ENCODE measurements at regions not wholly inside any gene's neighbourhood (a gene's known extent, or its start where the extent isn't known, plus 50 kb on each side); places are given as distances from the start of the nearest gene placed in this dataset.

GRCh38 chr1:114250683-114251572, 97.3 kb upstream of the SYT6 start:
- Histone ChIP-seq H3K4me1 (ENCODE audit: control insufficient read depth in 1 of 2, insufficient read depth in 2 of 2, low read depth in 1 of 2, low read length in 1 of 2) (no peaks in the 10 kb centered on the region), H3K9ac (no peak overlapping the region), H3K79me2 (ENCODE audit: insufficient read depth) (no peaks in the 10 kb centered on the region), H3K9me2 (no peaks in the 10 kb centered on the region), H2AFZ (ENCODE audit: low read depth) (no peak overlapping the region), H3K36me3 (replicated peaks in 1 of 2; ENCODE audit: control insufficient read depth in 1 of 2, insufficient read depth in 2 of 2, low read length in 1 of 2) (no peaks in the 10 kb centered on the region), H3K9me3 (no peaks in the 10 kb centered on the region), H3K4me2 (no peak overlapping the region), H3K27ac (ENCODE audit: low read depth in 2 of 2, low read length in 1 of 2) (no peak overlapping the region), H3K4me3 (ENCODE audit: low read depth in 2 of 2, low read length in 1 of 2) (no peak overlapping the region), H3F3A (replicated peaks; ENCODE audit: insufficient read depth) (no peaks in the 10 kb centered on the region), H4K20me1 (ENCODE audit: insufficient read depth) (no peaks in the 10 kb centered on the region), H3K27me3 (ENCODE audit: insufficient read depth) (no peaks in the 10 kb centered on the region)
- CTCF ChIA-PET, result interaction anchor here (0.9 to 1.3 kb wide), 3 partner anchors 12 to 274 kb away, joined by 3 to 4 read pairs (median 3); no protein-coding TSS in a partner anchor
- POLR2A ChIA-PET, result no interaction called here
- 42% methylated on average over 12 of the region's 12 CpGs for WGBS (ENCODE audit: low lambda C conversion rate)
- DNase-seq, result no peak
- TF ChIP-seq USF2 (IDR thresholded peaks at IDR 0.05; ENCODE audit: borderline replicate concordance, low read depth, low read length), result no peak
- TF ChIP-seq MAX (IDR thresholded peaks at IDR 0.05; ENCODE audit: low read depth), result no peak
- no peak for TF ChIP-seq REST (IDR thresholded peaks at IDR 0.05; ENCODE audit: low read depth, low read length)
- TF ChIP-seq MXI1 (IDR thresholded peaks at IDR 0.05; ENCODE audit: low read depth, low read length), result no peak
- no peak for TF ChIP-seq GABPA (IDR thresholded peaks at IDR 0.05; ENCODE audit: low read depth)
- no peak for TF ChIP-seq NFIC (IDR thresholded peaks at IDR 0.05; ENCODE audit: borderline replicate concordance)
- TF ChIP-seq TEAD4 (IDR thresholded peaks at IDR 0.05; ENCODE audit: borderline replicate concordance, insufficient read depth), result no peak
- no peak for TF ChIP-seq IRF3 (IDR thresholded peaks at IDR 0.05; ENCODE audit: low read depth, low read length)
- no peak for TF ChIP-seq TAF1 (IDR thresholded peaks at IDR 0.05; ENCODE audit: borderline replicate concordance, low read depth, low read length)
- no peak for TF ChIP-seq USF1 (IDR thresholded peaks at IDR 0.05; ENCODE audit: borderline replicate concordance, low read depth)
- TF ChIP-seq EP300 (IDR thresholded peaks at IDR 0.05; ENCODE audit: borderline replicate concordance in 1 of 2, low read depth in 1 of 2, low read length in 1 of 2), result no peak
- no peak for TF ChIP-seq TCF12 (IDR thresholded peaks at IDR 0.05)
- TF ChIP-seq POLR2AphosphoS5 (IDR thresholded peaks at IDR 0.05; ENCODE audit: low read depth, low read length), result no peak
